OCI-M2 (cell line): ENCODE measurements at regions not wholly inside any gene's neighbourhood (a gene's known extent, or its start where the extent isn't known, plus 50 kb on each side); places are given as distances from the start of the nearest gene placed in this dataset.

Experiments
- DNase-seq: peaks from one replicate; lab custom pipeline; 2025; ENCODE audit not compliant: unreplicated experiment; lab: John Stamatoyannopoulos, UW

- no peak for DNase-seq
These were observed 126.3 kb downstream of the GPAT3 start for GRCh38 chr4:83662204-83662603.

DNA sequence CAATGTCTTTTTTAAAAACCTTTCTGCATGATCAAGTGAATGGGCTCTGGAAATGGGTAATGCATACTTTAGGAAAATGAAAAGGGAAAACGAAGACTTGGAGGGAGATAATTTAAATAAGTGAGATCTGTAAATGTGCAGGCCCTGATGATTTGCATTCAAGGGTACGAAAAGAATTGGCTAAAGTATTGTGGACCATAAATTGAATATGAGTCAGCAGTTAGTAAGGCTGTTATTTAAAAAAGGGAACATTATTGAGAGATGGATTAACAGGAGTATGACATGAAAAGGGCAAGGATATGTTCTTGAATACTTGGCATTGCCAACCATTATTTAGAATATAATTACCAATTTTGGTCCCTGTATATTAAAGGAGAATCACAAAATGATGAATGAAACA lies 125.5 kb downstream of the GPAT3 start:
- DNase-seq, result no peak

GRCh38 chr4:83660578-83660977 lies 124.7 kb downstream of the GPAT3 start:
- no peak for DNase-seq

DNA sequence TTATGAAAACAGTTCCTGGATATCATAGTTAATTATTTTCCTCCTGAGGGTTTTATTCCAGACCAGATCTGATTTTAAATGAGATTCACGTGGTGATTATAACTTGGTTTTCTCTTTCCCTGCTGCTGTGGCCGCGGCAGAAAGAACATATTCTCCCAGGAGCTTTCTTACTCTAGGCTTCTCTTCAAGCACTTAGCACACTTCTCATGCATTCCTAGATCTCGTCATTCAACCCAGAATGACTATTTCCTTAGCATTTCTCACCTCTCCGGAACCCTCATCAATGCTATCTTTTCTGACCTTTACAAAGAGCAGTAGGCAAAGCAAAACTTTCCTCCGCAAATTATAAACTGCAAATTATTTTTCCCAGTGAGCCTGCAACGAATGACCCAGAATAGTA lies 122.9 kb downstream of the GPAT3 start:
- DNase-seq, result no peak

DNA sequence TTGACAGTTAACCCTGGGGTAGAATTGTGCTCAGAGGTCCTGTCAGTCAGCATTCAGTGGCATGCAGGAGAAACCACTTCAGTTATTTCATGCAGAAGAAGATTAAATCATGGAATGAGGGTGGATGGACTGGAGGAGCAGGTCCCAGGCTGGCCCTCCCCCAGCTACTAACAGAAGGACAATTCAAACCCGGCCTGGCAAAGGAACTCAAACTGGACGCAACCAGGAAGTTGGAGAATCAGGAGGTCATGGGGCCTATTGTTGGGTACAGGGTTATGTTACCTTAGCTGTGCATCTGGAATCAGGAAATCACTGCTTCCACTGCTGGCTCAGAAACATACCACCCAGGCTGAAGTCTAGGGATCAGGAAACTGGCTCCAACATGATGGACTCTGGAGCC lies 121.4 kb downstream of the GPAT3 start:
- DNase-seq, result no peak
